Erythroblast (primary cell): ENCODE measurements at regions not wholly inside any gene's neighbourhood (a gene's known extent, or its start where the extent isn't known, plus 50 kb on each side); places are given as distances from the start of the nearest gene placed in this dataset.

Experiments
- DNase-seq, 2 experiments: peaks; one replicate each; lab custom pipeline; 2025; lab: John Stamatoyannopoulos, UW
- GATA1 ChIP-seq: IDR thresholded peaks from 2 replicates; pipeline ENCODE4 v1.6.1; 2011; ENCODE audit warnings: low read depth, mild to moderate bottlenecking, control low read depth, low read length, moderate library complexity
- POLR2A ChIP-seq: IDR thresholded peaks from 2 replicates; pipeline ENCODE4 v1.6.1; 2011; ENCODE audit warnings: mild to moderate bottlenecking, low read length

DNA sequence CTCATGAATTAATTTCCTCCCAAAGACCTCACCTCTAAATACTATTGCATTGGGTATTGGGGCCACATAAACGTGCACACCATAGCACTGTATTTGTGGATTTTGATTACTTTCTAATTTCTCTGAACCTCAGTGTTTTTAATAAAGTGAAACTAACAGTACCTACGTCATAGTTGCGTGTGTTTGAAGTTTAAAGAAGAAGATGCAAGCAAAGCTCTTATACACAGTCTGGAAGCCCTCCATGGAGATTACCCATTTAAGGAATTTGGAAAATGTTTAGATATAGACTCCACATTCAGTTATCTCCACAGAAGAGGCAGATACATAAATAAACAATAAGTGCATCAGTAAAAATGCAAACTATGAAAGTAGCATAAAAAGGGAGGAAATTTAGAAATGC, 581.1 kb upstream of the GBE1 start:
- DNase-seq = no peak
- TF ChIP-seq POLR2A (no peak), GATA1 (no peak)

DNA sequence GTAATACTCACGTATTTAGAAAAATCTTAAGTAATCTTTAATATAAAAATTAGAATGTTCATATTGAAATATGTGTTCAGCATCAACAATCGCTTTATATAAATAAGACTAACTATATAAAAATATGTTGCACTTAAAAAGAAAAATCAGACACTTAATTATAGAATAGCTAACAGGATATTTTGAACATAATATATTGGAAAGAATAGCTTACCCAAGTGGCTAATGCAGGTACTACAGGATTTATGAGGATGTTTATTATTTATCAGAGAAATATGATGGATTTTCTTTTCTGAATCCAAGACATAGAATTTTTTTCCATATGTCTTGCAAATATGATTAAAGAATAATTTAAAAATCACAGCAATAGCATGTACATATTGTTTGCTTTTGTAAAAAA, 567.9 kb upstream of the GBE1 start:
- no peak for TF ChIP-seq POLR2A
- TF ChIP-seq GATA1 = no peak
- DNase-seq = no peak

DNA sequence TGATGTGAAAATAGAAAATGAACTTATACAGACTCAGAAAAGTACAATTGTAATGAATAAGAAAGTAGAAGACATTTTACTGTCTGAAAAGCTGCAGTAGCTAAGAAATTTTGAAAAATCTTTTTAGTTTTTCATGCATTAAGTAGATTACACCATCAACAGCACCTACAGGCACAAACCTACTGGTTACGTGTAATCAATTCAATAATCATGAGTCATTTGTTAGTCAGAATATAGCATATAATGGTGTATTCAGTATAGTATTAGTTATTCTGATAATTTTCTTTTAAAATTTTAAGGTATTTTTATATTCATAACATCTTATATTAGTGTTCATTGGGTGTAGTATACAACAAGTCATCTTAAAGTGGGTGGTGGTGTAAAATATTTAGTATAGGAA, 550.5 kb upstream of the GBE1 start:
- no peak for TF ChIP-seq GATA1
- no peak for TF ChIP-seq POLR2A
- DNase-seq = no peak

GRCh38 chr3:82308755-82309154, 547.3 kb upstream of the GBE1 start:
- DNase-seq = no peak
- TF ChIP-seq POLR2A (no peak), GATA1 (no peak)

- no peak for DNase-seq
- TF ChIP-seq GATA1 (no peak), POLR2A (no peak)
Measured at GRCh38 chr3:82306189-82306588, 544.7 kb upstream of the GBE1 start.

- TF ChIP-seq GATA1 (no peak), POLR2A (no peak)
- DNase-seq = no peak
Measured at GRCh38 chr3:82294609-82295008, 533.2 kb upstream of the GBE1 start.

GRCh38 chr3:82293867-82294266, 532.4 kb upstream of the GBE1 start:
- no peak for TF ChIP-seq GATA1
- TF ChIP-seq POLR2A = no peak
- DNase-seq = no peak

GRCh38 chr3:82293435-82293834, 532.0 kb upstream of the GBE1 start:
- no peak for TF ChIP-seq GATA1
- no peak for DNase-seq

- no peak for DNase-seq
- no peak for TF ChIP-seq POLR2A
- no peak for TF ChIP-seq GATA1
Measured at GRCh38 chr3:82287562-82287961, 526.1 kb upstream of the GBE1 start.

DNA sequence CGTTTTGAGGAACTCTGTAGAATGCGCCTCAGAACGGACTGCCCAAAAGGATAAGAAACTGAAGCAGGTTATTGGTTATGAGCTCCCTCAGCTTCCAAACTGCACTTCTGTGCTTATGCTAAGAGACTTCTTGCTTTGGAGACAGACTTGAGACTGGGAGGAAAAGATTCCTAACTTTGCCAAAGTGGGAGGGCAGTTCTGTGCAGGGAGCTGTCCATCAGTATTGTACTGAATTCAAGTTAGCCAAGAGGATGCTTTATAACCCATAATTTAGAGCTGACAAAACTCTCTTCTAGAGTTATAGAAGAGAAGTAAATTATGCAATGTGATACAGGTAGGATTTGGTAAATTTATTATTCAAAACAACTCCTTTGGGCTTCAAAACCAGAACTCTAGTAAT, 519.8 kb upstream of the GBE1 start:
- TF ChIP-seq GATA1 (no peak), POLR2A (no peak)
- DNase-seq = no peak

DNA sequence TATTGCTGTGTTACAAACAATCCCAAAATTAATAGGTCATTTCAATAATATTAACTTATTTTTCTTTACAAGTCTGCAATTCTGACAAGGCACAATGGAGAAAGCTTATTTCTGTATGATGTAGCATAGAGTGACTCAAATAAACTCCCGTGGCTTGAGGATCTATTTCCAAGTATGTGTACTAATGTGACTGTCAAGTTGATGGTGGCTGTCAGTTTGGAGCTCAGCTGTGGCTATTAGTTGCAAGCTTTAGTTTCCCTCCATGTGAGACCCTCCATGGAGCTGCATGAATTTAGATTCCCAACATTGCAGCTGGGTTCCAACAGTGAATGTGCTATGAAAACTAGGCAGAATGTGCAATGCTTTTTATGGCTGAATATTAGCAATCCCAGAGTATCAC, 515.5 kb upstream of the GBE1 start:
- DNase-seq = no peak
- TF ChIP-seq POLR2A (no peak), GATA1 (no peak)

GRCh38 chr3:82274897-82275296, 513.5 kb upstream of the GBE1 start:
- DNase-seq = no peak
- TF ChIP-seq GATA1 (no peak), POLR2A (no peak)

DNA sequence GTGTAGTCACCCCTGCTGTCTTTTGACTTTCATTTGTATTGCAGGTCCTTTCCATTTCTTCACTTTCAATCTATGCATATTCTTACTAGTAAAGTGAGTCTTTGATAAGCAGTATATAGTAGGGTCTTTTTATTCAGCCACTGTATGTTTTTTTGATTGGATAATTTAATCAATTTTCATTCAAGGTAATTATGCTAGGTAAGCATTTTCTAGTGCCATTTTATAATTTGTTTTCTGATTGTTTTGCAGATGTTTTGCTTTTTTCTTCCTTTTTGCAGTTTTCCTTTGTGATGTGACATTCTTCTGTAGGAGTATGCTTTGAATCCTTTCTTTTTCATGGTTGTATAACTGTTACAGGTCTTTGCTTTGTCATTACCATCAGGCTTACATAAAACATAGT, 504.3 kb upstream of the GBE1 start:
- DNase-seq = no peak
- no peak for TF ChIP-seq POLR2A
- no peak for TF ChIP-seq GATA1

GRCh38 chr3:82262193-82262592, 500.7 kb upstream of the GBE1 start:
- TF ChIP-seq GATA1 = no peak

GRCh38 chr3:82261637-82262036, 500.2 kb upstream of the GBE1 start:
- no peak for DNase-seq
- TF ChIP-seq GATA1 (no peak), POLR2A (no peak)

More at GRCh38 chr3:82262193-82262592, 500.7 kb upstream of the GBE1 start:
- DNase-seq = no peak

DNA sequence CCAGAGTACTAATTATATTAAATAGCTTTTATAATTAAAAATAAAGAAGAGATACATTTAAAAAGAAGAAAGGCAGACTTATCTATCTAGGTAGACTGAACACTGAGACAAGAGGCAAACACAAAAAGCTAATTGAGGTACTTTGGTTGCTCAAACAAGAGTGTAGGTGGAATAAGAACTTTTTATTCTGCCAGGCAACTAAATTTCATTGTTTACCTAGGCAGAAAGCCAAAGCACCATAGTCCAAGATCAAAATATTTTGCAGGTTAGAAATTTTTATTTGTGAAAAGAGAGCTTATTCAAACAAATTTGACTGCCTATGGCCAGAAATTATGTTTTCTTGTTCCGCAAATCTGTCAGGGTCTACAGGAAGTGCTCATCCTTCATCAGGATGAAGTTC, 499.6 kb upstream of the GBE1 start:
- no peak for DNase-seq
- TF ChIP-seq GATA1 (no peak), POLR2A (no peak)
